22Rv1 (cell line): ENCODE measurements at regions not wholly inside any gene's neighbourhood (a gene's known extent, or its start where the extent isn't known, plus 50 kb on each side); places are given as distances from the start of the nearest gene placed in this dataset.

Experiments
- ZFX ChIP-seq: fragments of 450-650 bp; IDR thresholded peaks from 2 replicates; pipeline ENCODE4 v1.6.1; 2017; ENCODE audit warnings: antibody characterized with exemption, borderline replicate concordance
- TF ChIP-seq, protein P1 (sequence below): fragments of 450-650 bp; IDR thresholded peaks from 2 replicates; pipeline ENCODE4 v1.5.1; 2017; ENCODE audit warnings: mild to moderate bottlenecking

DNA sequence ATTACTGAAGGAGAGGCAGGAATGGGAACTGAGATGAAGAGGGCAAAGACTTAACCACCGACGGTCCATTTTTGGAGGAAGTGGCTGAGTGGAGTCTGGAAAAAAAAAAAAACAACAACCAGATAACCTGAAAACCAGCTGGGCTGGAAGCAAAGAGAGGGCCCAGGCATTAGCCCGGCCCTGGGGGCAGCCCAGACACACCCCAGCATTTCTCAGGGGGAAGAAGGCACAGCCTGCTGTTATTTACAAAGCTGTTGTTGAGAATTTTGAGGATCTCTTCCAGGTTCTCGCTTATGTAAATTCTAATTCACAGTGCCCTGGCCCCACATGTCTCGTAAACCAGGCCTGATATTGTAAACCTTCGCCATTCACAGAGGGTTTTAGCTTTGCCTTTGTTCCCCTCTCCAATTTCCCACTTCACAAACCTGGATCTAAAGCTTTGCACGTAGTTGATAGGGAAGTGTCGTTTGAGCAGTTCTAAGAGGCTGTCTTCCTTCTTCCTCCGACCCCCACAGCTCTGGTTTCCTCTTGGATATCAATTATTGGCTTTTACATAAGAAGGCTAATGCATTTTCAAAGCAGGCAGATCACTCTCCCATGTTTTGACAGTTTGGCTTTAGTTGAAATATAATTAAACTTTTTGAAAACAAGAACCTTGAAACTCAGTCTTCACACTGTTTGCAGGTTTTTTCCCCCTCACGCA, 161.8 kb upstream of the IRF2BP2 start:
- TF ChIP-seq, protein P1, sequence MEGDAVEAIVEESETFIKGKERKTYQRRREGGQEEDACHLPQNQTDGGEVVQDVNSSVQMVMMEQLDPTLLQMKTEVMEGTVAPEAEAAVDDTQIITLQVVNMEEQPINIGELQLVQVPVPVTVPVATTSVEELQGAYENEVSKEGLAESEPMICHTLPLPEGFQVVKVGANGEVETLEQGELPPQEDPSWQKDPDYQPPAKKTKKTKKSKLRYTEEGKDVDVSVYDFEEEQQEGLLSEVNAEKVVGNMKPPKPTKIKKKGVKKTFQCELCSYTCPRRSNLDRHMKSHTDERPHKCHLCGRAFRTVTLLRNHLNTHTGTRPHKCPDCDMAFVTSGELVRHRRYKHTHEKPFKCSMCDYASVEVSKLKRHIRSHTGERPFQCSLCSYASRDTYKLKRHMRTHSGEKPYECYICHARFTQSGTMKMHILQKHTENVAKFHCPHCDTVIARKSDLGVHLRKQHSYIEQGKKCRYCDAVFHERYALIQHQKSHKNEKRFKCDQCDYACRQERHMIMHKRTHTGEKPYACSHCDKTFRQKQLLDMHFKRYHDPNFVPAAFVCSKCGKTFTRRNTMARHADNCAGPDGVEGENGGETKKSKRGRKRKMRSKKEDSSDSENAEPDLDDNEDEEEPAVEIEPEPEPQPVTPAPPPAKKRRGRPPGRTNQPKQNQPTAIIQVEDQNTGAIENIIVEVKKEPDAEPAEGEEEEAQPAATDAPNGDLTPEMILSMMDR, result no peak
- no peak for TF ChIP-seq ZFX
